ENCODE measurements at regions not wholly inside any gene's neighbourhood (a gene's known extent, or its start where the extent isn't known, plus 50 kb on each side); places are given as distances from the start of the nearest gene placed in this dataset.

DNA sequence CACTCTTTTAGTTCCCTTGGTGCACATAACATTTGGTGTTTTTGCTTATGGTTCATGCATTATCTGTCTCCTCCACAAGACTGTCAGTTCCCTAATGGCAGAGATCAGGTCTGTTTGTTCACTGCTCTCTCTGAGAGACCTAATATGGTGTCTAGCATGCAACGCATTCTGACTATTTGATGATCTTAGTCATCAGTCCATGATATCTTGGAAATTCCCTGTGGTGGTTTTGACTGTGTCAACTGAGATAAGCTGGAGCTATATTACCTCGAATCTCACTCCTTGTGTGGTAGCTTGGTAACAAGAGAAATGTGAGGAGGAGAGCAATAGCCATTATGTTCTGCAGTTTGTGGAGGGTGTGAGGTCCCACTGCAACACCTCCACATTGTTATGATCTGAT, 229.8 kb downstream of the FRK start (continued):
- TF ChIP-seq, protein P1, sequence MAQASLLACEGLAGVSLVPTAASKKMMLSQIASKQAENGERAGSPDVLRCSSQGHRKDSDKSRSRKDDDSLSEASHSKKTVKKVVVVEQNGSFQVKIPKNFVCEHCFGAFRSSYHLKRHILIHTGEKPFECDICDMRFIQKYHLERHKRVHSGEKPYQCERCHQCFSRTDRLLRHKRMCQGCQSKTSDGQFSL (CRISPR knock-in tag; IDR thresholded peaks at IDR 0.05), result no peak
- TF ChIP-seq, protein P1 (tag; IDR thresholded peaks at IDR 0.05), result no peak
- TF ChIP-seq SMARCA5 (IDR thresholded peaks at IDR 0.05) (no peak), HSF4 (CRISPR knock-in tag; IDR thresholded peaks at IDR 0.05; ENCODE audit: borderline replicate concordance) (no peak), RB1 (IDR thresholded peaks at IDR 0.05; ENCODE audit: low read depth) (no peak), NCOR1 (IDR thresholded peaks at IDR 0.05) (peak; percentile 32; the same call in 1 of the 2 replicates), NFIX (CRISPR knock-in tag; IDR thresholded peaks at IDR 0.05; ENCODE audit: low read depth) (no peak), TBP (optimal IDR thresholded peaks at IDR 0.05; ENCODE audit: low read depth, low read length) (no peak), ETS2 (tag; IDR thresholded peaks at IDR 0.05; ENCODE audit: borderline replicate concordance, poor library complexity, severe bottlenecking) (no peak), HMG20A (CRISPR knock-in tag; conservative IDR thresholded peaks at IDR 0.05) (no peak), POLR2AphosphoS5 (IDR thresholded peaks at IDR 0.05; ENCODE audit: control insufficient read depth, insufficient read depth, low read depth, low read length) (no peak), MCM2 (IDR thresholded peaks at IDR 0.05; ENCODE audit: low read depth) (no peak), DNMT1 (IDR thresholded peaks at IDR 0.05) (no peak), MEF2D (tag; conservative IDR thresholded peaks at IDR 0.05; ENCODE audit: low read depth) (no peak), HDAC3 (IDR thresholded peaks at IDR 0.05; ENCODE audit: borderline replicate concordance, partially characterized antibody) (no peak)
- TF ChIP-seq, protein P2, sequence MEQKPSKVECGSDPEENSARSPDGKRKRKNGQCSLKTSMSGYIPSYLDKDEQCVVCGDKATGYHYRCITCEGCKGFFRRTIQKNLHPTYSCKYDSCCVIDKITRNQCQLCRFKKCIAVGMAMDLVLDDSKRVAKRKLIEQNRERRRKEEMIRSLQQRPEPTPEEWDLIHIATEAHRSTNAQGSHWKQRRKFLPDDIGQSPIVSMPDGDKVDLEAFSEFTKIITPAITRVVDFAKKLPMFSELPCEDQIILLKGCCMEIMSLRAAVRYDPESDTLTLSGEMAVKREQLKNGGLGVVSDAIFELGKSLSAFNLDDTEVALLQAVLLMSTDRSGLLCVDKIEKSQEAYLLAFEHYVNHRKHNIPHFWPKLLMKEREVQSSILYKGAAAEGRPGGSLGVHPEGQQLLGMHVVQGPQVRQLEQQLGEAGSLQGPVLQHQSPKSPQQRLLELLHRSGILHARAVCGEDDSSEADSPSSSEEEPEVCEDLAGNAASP (IDR thresholded peaks at IDR 0.05), result no peak
- TF ChIP-seq, protein P3, sequence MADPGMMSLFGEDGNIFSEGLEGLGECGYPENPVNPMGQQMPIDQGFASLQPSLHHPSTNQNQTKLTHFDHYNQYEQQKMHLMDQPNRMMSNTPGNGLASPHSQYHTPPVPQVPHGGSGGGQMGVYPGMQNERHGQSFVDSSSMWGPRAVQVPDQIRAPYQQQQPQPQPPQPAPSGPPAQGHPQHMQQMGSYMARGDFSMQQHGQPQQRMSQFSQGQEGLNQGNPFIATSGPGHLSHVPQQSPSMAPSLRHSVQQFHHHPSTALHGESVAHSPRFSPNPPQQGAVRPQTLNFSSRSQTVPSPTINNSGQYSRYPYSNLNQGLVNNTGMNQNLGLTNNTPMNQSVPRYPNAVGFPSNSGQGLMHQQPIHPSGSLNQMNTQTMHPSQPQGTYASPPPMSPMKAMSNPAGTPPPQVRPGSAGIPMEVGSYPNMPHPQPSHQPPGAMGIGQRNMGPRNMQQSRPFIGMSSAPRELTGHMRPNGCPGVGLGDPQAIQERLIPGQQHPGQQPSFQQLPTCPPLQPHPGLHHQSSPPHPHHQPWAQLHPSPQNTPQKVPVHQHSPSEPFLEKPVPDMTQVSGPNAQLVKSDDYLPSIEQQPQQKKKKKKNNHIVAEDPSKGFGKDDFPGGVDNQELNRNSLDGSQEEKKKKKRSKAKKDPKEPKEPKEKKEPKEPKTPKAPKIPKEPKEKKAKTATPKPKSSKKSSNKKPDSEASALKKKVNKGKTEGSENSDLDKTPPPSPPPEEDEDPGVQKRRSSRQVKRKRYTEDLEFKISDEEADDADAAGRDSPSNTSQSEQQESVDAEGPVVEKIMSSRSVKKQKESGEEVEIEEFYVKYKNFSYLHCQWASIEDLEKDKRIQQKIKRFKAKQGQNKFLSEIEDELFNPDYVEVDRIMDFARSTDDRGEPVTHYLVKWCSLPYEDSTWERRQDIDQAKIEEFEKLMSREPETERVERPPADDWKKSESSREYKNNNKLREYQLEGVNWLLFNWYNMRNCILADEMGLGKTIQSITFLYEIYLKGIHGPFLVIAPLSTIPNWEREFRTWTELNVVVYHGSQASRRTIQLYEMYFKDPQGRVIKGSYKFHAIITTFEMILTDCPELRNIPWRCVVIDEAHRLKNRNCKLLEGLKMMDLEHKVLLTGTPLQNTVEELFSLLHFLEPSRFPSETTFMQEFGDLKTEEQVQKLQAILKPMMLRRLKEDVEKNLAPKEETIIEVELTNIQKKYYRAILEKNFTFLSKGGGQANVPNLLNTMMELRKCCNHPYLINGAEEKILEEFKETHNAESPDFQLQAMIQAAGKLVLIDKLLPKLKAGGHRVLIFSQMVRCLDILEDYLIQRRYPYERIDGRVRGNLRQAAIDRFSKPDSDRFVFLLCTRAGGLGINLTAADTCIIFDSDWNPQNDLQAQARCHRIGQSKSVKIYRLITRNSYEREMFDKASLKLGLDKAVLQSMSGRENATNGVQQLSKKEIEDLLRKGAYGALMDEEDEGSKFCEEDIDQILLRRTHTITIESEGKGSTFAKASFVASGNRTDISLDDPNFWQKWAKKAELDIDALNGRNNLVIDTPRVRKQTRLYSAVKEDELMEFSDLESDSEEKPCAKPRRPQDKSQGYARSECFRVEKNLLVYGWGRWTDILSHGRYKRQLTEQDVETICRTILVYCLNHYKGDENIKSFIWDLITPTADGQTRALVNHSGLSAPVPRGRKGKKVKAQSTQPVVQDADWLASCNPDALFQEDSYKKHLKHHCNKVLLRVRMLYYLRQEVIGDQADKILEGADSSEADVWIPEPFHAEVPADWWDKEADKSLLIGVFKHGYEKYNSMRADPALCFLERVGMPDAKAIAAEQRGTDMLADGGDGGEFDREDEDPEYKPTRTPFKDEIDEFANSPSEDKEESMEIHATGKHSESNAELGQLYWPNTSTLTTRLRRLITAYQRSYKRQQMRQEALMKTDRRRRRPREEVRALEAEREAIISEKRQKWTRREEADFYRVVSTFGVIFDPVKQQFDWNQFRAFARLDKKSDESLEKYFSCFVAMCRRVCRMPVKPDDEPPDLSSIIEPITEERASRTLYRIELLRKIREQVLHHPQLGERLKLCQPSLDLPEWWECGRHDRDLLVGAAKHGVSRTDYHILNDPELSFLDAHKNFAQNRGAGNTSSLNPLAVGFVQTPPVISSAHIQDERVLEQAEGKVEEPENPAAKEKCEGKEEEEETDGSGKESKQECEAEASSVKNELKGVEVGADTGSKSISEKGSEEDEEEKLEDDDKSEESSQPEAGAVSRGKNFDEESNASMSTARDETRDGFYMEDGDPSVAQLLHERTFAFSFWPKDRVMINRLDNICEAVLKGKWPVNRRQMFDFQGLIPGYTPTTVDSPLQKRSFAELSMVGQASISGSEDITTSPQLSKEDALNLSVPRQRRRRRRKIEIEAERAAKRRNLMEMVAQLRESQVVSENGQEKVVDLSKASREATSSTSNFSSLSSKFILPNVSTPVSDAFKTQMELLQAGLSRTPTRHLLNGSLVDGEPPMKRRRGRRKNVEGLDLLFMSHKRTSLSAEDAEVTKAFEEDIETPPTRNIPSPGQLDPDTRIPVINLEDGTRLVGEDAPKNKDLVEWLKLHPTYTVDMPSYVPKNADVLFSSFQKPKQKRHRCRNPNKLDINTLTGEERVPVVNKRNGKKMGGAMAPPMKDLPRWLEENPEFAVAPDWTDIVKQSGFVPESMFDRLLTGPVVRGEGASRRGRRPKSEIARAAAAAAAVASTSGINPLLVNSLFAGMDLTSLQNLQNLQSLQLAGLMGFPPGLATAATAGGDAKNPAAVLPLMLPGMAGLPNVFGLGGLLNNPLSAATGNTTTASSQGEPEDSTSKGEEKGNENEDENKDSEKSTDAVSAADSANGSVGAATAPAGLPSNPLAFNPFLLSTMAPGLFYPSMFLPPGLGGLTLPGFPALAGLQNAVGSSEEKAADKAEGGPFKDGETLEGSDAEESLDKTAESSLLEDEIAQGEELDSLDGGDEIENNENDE (IDR thresholded peaks at IDR 0.05; ENCODE audit: low read depth, low read length), result no peak

All from K562 (cell line).